ENCODE measurements at regions not wholly inside any gene's neighbourhood (a gene's known extent, or its start where the extent isn't known, plus 50 kb on each side); places are given as distances from the start of the nearest gene placed in this dataset.

GRCh38 chr14:77989441-77989991 lies 180.7 kb upstream of the NRXN3 start:
- Histone ChIP-seq H3K79me2 (ENCODE audit: insufficient read depth, low read length) (no peaks in the 10 kb centered on the region), H2BK120ac (ENCODE audit: low read depth, low read length, poor library complexity, severe bottlenecking) (no peak overlapping the region), H3K4ac (ENCODE audit: low read depth, low read length) (no peak overlapping the region), H3K9ac (ENCODE audit: extremely low read depth, insufficient read length, low read length) (no peak overlapping the region), H3K27me3 (ENCODE audit: insufficient read depth, low read length) (no peaks in the 10 kb centered on the region), H4K8ac (replicated peaks; ENCODE audit: insufficient read length, low read depth, low read length) (no peak overlapping the region), H2BK5ac (ENCODE audit: insufficient read length, low read length) (no peak overlapping the region), H3K18ac (ENCODE audit: insufficient read length, low read depth, low read length) (no peak overlapping the region), H3K4me1 (ENCODE audit: insufficient read depth, low read length) (no peaks in the 10 kb centered on the region), H4K5ac (ENCODE audit: insufficient read length, low read depth, low read length) (no peak overlapping the region), H2BK20ac (ENCODE audit: low read depth, low read length, poor library complexity, severe bottlenecking) (no peak overlapping the region), H3K79me1 (ENCODE audit: insufficient read depth, low read depth, low read length, poor library complexity, severe bottlenecking) (no peaks in the 10 kb centered on the region), H3K27ac (ENCODE audit: insufficient read length, low read depth, low read length) (no peak overlapping the region), H3K23ac (ENCODE audit: insufficient read length, low read depth, low read length) (no peak overlapping the region), H3K14ac (ENCODE audit: insufficient read depth, low read length) (no peak overlapping the region; the same call in 1 of the 2 replicates), H3K23me2 (ENCODE audit: insufficient read length, low read depth, low read length, poor library complexity, severe bottlenecking) (no peaks in the 10 kb centered on the region), H2AFZ (ENCODE audit: low read length) (no peak overlapping the region), H3K56ac (ENCODE audit: insufficient read length, low read depth, low read length) (no peak overlapping the region), H2BK12ac (ENCODE audit: insufficient read length, low read depth, low read length) (no peak overlapping the region), H3K9me3 (ENCODE audit: control insufficient read depth, low read depth, low read length) (no peaks in the 10 kb centered on the region), H4K91ac (ENCODE audit: insufficient read length, low read depth, low read length) (no peak overlapping the region), H2AK5ac (ENCODE audit: insufficient read length, low read length) (no peak overlapping the region), H4K20me1 (ENCODE audit: control insufficient read depth, insufficient read depth, insufficient read length) (no peaks in the 10 kb centered on the region), H3K4me2 (ENCODE audit: insufficient read depth, insufficient read length, low read length) (no peak overlapping the region), H3T11ph (ENCODE audit: low read length) (no peak overlapping the region), H2BK15ac (ENCODE audit: low read depth, low read length) (no peak overlapping the region)
- no CpG with 5 or more reads among the region's 16 CpGs for WGBS (ENCODE audit: extremely low coverage, insufficient read length, low lambda C conversion rate)
- no peaks in the 10 kb centered on the region for H3K27me3 Mint-ChIP-seq (ENCODE audit: low read depth)
- peak overlapping the region in 1 of 3 experiments; percentile 19; a peak in 1 of 7 replicates for H3K27ac Mint-ChIP-seq
- H3K4me1 Mint-ChIP-seq = peaks cover 3 to 7% of the 10 kb centered on the region in 2 experiments
- H3K36me3 Mint-ChIP-seq (ENCODE audit: insufficient read depth in 1 of 3, low read depth in 3 of 3) = peaks cover 0 to 8% (median 3%) of the 10 kb centered on the region in 3 experiments; a peak in 4 of 7 replicates
- DNase-seq = no peak
- no peak for TF ChIP-seq CTCF (conservative IDR thresholded peaks at IDR 0.05)
- no peak overlapping the region for H3K4me3 Mint-ChIP-seq
- H3K9me3 Mint-ChIP-seq = peaks cover 7 to 8% of the 10 kb centered on the region in 2 experiments; a peak in 4 of 5 replicates
